ENCODE measurements at regions not wholly inside any gene's neighbourhood (a gene's known extent, or its start where the extent isn't known, plus 50 kb on each side); places are given as distances from the start of the nearest gene placed in this dataset.
A peak's percentile ranks its signal among the peaks of the same experiment; 100 is the strongest.
"Not testable (repeated sequence)": the region's sequence is repeated elsewhere in the genome, so short reads cannot be mapped to it uniquely, and the experiment has no call there.

DNA sequence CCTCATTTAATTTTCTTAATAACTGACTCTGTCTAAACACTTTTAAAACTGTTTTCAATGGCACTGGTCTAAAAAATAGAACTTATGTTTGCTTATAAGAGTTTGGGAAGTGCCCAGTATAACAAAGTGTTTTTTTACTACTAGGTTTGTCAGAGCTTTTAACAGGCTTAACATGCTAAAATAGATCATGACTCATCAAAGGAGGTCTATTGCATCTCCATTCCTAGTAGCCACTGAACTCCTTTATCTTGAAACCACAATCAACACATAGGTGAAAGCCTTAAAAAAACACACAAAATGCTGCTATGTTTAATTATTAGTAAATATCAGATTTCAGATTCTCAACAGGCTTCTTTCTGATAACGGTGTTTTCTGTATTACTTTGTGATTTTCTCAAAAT, 196.4 kb upstream of the KIF2B start:
- Histone ChIP-seq H3K9me1 (replicated peaks; ENCODE audit: control insufficient read depth, extremely low read depth, insufficient read depth, low read length) (no peaks in the 10 kb centered on the region), H3K27me3 (ENCODE audit: control insufficient read depth in 2 of 2, insufficient read depth in 2 of 2, low read length in 2 of 2) (no peaks in the 10 kb centered on the region), H3K79me2 (ENCODE audit: control insufficient read depth, insufficient read depth, low read length) (no peaks in the 10 kb centered on the region), H3K4me2 (ENCODE audit: insufficient read depth, low read length) (no peak overlapping the region), H3K36me3 (ENCODE audit: control insufficient read depth in 2 of 2, extremely low read depth in 1 of 2, insufficient read depth in 2 of 2, low read length in 2 of 2) (no peaks in the 10 kb centered on the region), H3K9me3 (replicated peaks; ENCODE audit: control insufficient read depth, insufficient read depth, low read length) (no peaks in the 10 kb centered on the region), H3K9ac (replicated peaks; ENCODE audit: extremely low read depth, insufficient read depth, low read length) (no peak overlapping the region), H4K20me1 (replicated peaks; ENCODE audit: control insufficient read depth, extremely low read depth, insufficient read depth, low read length) (no peaks in the 10 kb centered on the region), H2AFZ (ENCODE audit: low read depth, low read length) (no peak overlapping the region), H3K4me3 (replicated peaks in 1 of 3; ENCODE audit: insufficient read depth in 1 of 3, low read depth in 1 of 3, low read length in 3 of 3) (no peak overlapping the region), H3K4me1 (ENCODE audit: control insufficient read depth, extremely low read depth, insufficient read depth, low read length) (no peaks in the 10 kb centered on the region), H3K27ac (ENCODE audit: insufficient read depth, low read depth, low read length) (no peak overlapping the region)
- intact Hi-C loops (cut with micrococcal nuclease) (loop anchor here (5.0 kb wide), 1 partner anchor 164 kb away; no protein-coding TSS in a partner anchor), dilution Hi-C loops (cut with MboI; ENCODE audit: extremely low pct_ligation_motif_present, low sequenced_read_pairs) (no loop called here)
- FAIRE-seq (no peak), DNase-seq (ENCODE audit: low read depth, low spot score) (no peak)
- TF ChIP-seq JUN (IDR thresholded peaks at IDR 0.05; ENCODE audit: borderline replicate concordance, insufficient read depth, insufficient read length, low read depth) (no peak), FOS (IDR thresholded peaks at IDR 0.05; ENCODE audit: borderline replicate concordance, insufficient read depth, low read length) (peak; percentile 59)
- BruUV-seq (replicated peaks), result no TSS peak
- ChIA-PET CTCF (interaction anchor here (0.7 to 1.0 kb wide), 2 partner anchors 10 to 32 kb away, joined by 3 read pairs; no protein-coding TSS in a partner anchor), POLR2A (no interaction called here)

DNA sequence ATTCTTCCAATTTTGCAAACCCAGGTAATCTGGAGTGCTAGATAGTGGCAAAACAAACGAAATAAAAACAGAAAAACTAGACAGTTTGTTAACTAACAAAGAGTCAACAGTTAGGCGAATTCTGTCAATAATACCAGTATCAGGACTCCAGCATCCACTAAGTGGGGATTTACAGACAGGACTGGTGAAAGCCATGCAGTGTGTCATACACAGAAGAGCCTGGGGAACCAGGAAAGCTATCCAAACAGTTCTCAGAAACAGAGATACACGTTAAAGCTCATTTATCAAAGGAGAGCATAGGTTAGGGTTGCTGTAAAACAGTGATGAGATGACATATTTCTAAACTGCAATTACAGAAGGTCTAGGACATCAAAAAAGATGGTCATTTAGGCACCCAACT, 203.7 kb upstream of the KIF2B start:
- CTCF ChIA-PET, result no interaction called here
- Histone ChIP-seq H3K9ac (replicated peaks; ENCODE audit: extremely low read depth, insufficient read depth, low read length) (no peak overlapping the region), H2AFZ (ENCODE audit: low read depth, low read length) (no peak overlapping the region), H3K27me3 (ENCODE audit: control insufficient read depth in 2 of 2, insufficient read depth in 2 of 2, low read length in 2 of 2) (no peaks in the 10 kb centered on the region), H3K4me2 (ENCODE audit: insufficient read depth, low read length) (no peak overlapping the region), H3K9me3 (replicated peaks; ENCODE audit: control insufficient read depth, insufficient read depth, low read length) (no peaks in the 10 kb centered on the region), H4K20me1 (replicated peaks; ENCODE audit: control insufficient read depth, extremely low read depth, insufficient read depth, low read length) (no peaks in the 10 kb centered on the region), H3K9me1 (replicated peaks; ENCODE audit: control insufficient read depth, extremely low read depth, insufficient read depth, low read length) (no peaks in the 10 kb centered on the region), H3K4me1 (ENCODE audit: control insufficient read depth, extremely low read depth, insufficient read depth, low read length) (no peaks in the 10 kb centered on the region), H3K4me3 (replicated peaks in 1 of 3; ENCODE audit: insufficient read depth in 1 of 3, low read depth in 1 of 3, low read length in 3 of 3) (no peak overlapping the region), H3K36me3 (ENCODE audit: control insufficient read depth in 2 of 2, extremely low read depth in 1 of 2, insufficient read depth in 2 of 2, low read length in 2 of 2) (no peaks in the 10 kb centered on the region), H3K27ac (ENCODE audit: insufficient read depth, low read depth, low read length) (no peak overlapping the region), H3K79me2 (ENCODE audit: control insufficient read depth, insufficient read depth, low read length) (no peaks in the 10 kb centered on the region)
- DNase-seq (ENCODE audit: low read depth, low spot score) (no peak), FAIRE-seq (no peak)
- POLR2A ChIA-PET, result no interaction called here
- no TSS peak for BruUV-seq (replicated peaks)
- intact Hi-C loops (cut with micrococcal nuclease), result no loop called here
- dilution Hi-C loops (cut with MboI; ENCODE audit: extremely low pct_ligation_motif_present, low sequenced_read_pairs), result no loop called here
- TF ChIP-seq POLR2AphosphoS5 (IDR thresholded peaks at IDR 0.05; ENCODE audit: insufficient read depth, low read depth, low read length) (no peak), FOS (IDR thresholded peaks at IDR 0.05; ENCODE audit: borderline replicate concordance, insufficient read depth, low read length) (no peak), MYC (IDR thresholded peaks at IDR 0.05; ENCODE audit: low read depth, low read length) (no peak), EZH2 (IDR thresholded peaks at IDR 0.05; ENCODE audit: borderline replicate concordance, low read depth, low read length, severe bottlenecking) (no peak), POLR2A (IDR thresholded peaks at IDR 0.05; ENCODE audit: low read depth, low read length) (no peak), GATA2 (IDR thresholded peaks at IDR 0.05; ENCODE audit: insufficient read depth, insufficient read length, low read depth, low read length) (no peak), JUN (IDR thresholded peaks at IDR 0.05; ENCODE audit: borderline replicate concordance, insufficient read depth, insufficient read length, low read depth) (no peak)
- TF ChIP-seq, protein P1, sequence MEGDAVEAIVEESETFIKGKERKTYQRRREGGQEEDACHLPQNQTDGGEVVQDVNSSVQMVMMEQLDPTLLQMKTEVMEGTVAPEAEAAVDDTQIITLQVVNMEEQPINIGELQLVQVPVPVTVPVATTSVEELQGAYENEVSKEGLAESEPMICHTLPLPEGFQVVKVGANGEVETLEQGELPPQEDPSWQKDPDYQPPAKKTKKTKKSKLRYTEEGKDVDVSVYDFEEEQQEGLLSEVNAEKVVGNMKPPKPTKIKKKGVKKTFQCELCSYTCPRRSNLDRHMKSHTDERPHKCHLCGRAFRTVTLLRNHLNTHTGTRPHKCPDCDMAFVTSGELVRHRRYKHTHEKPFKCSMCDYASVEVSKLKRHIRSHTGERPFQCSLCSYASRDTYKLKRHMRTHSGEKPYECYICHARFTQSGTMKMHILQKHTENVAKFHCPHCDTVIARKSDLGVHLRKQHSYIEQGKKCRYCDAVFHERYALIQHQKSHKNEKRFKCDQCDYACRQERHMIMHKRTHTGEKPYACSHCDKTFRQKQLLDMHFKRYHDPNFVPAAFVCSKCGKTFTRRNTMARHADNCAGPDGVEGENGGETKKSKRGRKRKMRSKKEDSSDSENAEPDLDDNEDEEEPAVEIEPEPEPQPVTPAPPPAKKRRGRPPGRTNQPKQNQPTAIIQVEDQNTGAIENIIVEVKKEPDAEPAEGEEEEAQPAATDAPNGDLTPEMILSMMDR (IDR thresholded peaks at IDR 0.05; ENCODE audit: extremely low read depth in 1 of 2, insufficient read depth in 1 of 2, low read depth in 1 of 2, low read length in 2 of 2), result no peak
- TF ChIP-seq, protein P2, sequence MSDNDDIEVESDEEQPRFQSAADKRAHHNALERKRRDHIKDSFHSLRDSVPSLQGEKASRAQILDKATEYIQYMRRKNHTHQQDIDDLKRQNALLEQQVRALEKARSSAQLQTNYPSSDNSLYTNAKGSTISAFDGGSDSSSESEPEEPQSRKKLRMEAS (IDR thresholded peaks at IDR 0.05; ENCODE audit: insufficient read depth, insufficient read length), result no peak

DNA sequence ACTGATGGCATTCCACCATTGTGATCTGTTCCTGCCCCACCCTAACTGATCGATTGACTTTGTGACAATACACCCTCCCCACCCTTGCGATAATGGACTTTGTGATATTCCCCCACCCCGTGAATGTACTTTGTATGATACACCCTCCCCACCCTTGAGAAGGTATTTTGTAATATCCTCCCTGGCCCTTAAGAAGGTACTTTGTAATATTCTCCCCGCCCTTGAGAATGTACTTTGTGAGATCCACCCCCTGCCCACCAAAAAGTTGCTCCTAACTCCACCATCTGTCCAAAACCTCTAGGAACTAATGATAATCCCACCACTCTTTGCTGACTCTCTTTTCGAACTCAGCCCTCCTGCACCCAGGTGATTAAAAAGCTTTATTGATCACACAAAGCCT, 214.5 kb upstream of the KIF2B start:
- H3K9me3 ChIP-seq (replicated peaks; ENCODE audit: control insufficient read depth, insufficient read depth, low read length); intact Hi-C loops (cut with micrococcal nuclease): not testable (repeated sequence)

More for the DNA sequence above, 214.5 kb upstream of the KIF2B start:
- CTCF ChIA-PET; H3K79me2 ChIP-seq (ENCODE audit: control insufficient read depth, insufficient read depth, low read length); POLR2A ChIA-PET; H3K27me3 ChIP-seq (ENCODE audit: control insufficient read depth in 2 of 2, insufficient read depth in 2 of 2, low read length in 2 of 2); H3K9me1 ChIP-seq (replicated peaks; ENCODE audit: control insufficient read depth, extremely low read depth, insufficient read depth, low read length); H3K27ac ChIP-seq (ENCODE audit: insufficient read depth, low read depth, low read length); H3K36me3 ChIP-seq (ENCODE audit: control insufficient read depth in 2 of 2, extremely low read depth in 1 of 2, insufficient read depth in 2 of 2, low read length in 2 of 2); BruUV-seq (replicated peaks); DNase-seq (ENCODE audit: low read depth, low spot score); H3K4me2 ChIP-seq (ENCODE audit: insufficient read depth, low read length); H2AFZ ChIP-seq (ENCODE audit: low read depth, low read length); FAIRE-seq; H4K20me1 ChIP-seq (replicated peaks; ENCODE audit: control insufficient read depth, extremely low read depth, insufficient read depth, low read length); H3K9ac ChIP-seq (replicated peaks; ENCODE audit: extremely low read depth, insufficient read depth, low read length); H3K4me1 ChIP-seq (ENCODE audit: control insufficient read depth, extremely low read depth, insufficient read depth, low read length); dilution Hi-C loops (cut with MboI; ENCODE audit: extremely low pct_ligation_motif_present, low sequenced_read_pairs); H3K4me3 ChIP-seq (replicated peaks in 1 of 3; ENCODE audit: insufficient read depth in 1 of 3, low read depth in 1 of 3, low read length in 3 of 3): not testable (repeated sequence)
